ENCODE measurements at regions not wholly inside any gene's neighbourhood (a gene's known extent, or its start where the extent isn't known, plus 50 kb on each side); places are given as distances from the start of the nearest gene placed in this dataset.

GRCh38 chr12:20212658-20213555 is 155.4 kb upstream of the PDE3A start:
- Histone ChIP-seq H3K9me3 (no peaks in the 10 kb centered on the region), H3K27ac (peak overlapping the region; percentile 42), H3K27me3 (no peaks in the 10 kb centered on the region), H3K9ac (ENCODE audit: low read depth in 2 of 2, low read length in 2 of 2) (no peak overlapping the region), H3K4me1 (peaks cover 4% of the 10 kb centered on the region), H3K36me3 (no peaks in the 10 kb centered on the region), H3K4me3 (no peak overlapping the region)
- peak; percentile 66 for DNase-seq
- TF ChIP-seq CTCF (IDR thresholded peaks at IDR 0.05): no peak
- intact Hi-C loops (cut with DNase I): loop anchor here (10.0 kb wide), 1 partner anchor 298 kb away; no protein-coding TSS in a partner anchor

GRCh38 chr12:20213723-20214625 is 154.4 kb upstream of the PDE3A start:
- no peaks in the 10 kb centered on the region for H3K27me3 ChIP-seq
- H3K4me3 ChIP-seq: no peak overlapping the region
- no peak for TF ChIP-seq CTCF (IDR thresholded peaks at IDR 0.05)
- intact Hi-C loops (cut with DNase I): loop anchor here (10.0 kb wide), 1 partner anchor 299 kb away; no protein-coding TSS in a partner anchor
- no peak for DNase-seq
- no peak overlapping the region for H3K9ac ChIP-seq (ENCODE audit: low read depth in 2 of 2, low read length in 2 of 2)
- no peaks in the 10 kb centered on the region for H3K9me3 ChIP-seq
- H3K27ac ChIP-seq: no peak overlapping the region
- H3K4me1 ChIP-seq: peaks cover 4% of the 10 kb centered on the region
- H3K36me3 ChIP-seq: no peaks in the 10 kb centered on the region

GRCh38 chr12:20220339-20220738 is 148.0 kb upstream of the PDE3A start:
- Histone ChIP-seq H3K36me3 (no peaks in the 10 kb centered on the region), H3K9ac (ENCODE audit: low read depth in 2 of 2, low read length in 2 of 2) (no peak overlapping the region), H3K27ac (no peak overlapping the region), H3K9me3 (no peaks in the 10 kb centered on the region), H3K4me3 (no peak overlapping the region), H3K27me3 (no peaks in the 10 kb centered on the region), H3K4me1 (no peaks in the 10 kb centered on the region)
- intact Hi-C loops (cut with DNase I): loop anchor here (5.0 kb wide), 1 partner anchor 483 kb away; no protein-coding TSS in a partner anchor
- peak; percentile 24 for TF ChIP-seq CTCF (IDR thresholded peaks at IDR 0.05)
- no peak for DNase-seq

- DNase-seq: no peak
- H3K9me3 ChIP-seq: no peaks in the 10 kb centered on the region
- TF ChIP-seq CTCF (IDR thresholded peaks at IDR 0.05): no peak
- no peaks in the 10 kb centered on the region for H3K36me3 ChIP-seq
- no peaks in the 10 kb centered on the region for H3K27me3 ChIP-seq
- no peaks in the 10 kb centered on the region for H3K4me1 ChIP-seq
- H3K4me3 ChIP-seq: no peak overlapping the region
- intact Hi-C loops (cut with DNase I): no loop called here
- H3K9ac ChIP-seq (ENCODE audit: low read depth in 2 of 2, low read length in 2 of 2): no peak overlapping the region
- H3K27ac ChIP-seq: no peak overlapping the region
These were observed 135.2 kb upstream of the PDE3A start for GRCh38 chr12:20232931-20233675.

GRCh38 chr12:20234474-20234873 is 133.9 kb upstream of the PDE3A start:
- Histone ChIP-seq H3K4me3 (no peak overlapping the region), H3K27ac (no peak overlapping the region), H3K4me1 (no peaks in the 10 kb centered on the region), H3K9ac (ENCODE audit: low read depth in 2 of 2, low read length in 2 of 2) (no peak overlapping the region), H3K36me3 (no peaks in the 10 kb centered on the region), H3K27me3 (no peaks in the 10 kb centered on the region), H3K9me3 (no peaks in the 10 kb centered on the region)
- DNase-seq: no peak
- TF ChIP-seq CTCF (IDR thresholded peaks at IDR 0.05): no peak
- intact Hi-C loops (cut with DNase I): no loop called here

Data from colonic mucosa (tissue), 4 donors.